Mesodermal cell (in vitro differentiated cells): ENCODE measurements at regions not wholly inside any gene's neighbourhood (a gene's known extent, or its start where the extent isn't known, plus 50 kb on each side); places are given as distances from the start of the nearest gene placed in this dataset.

Experiments
- H3K27ac ChIP-seq: 2 replicates; pipeline ENCODE4 v1.7.0; 2013; ENCODE audit warnings: mild to moderate bottlenecking, low read depth, low read length, moderate library complexity; ENCODE audit not compliant: severe bottlenecking
- H3K36me3 ChIP-seq: 2 replicates; pipeline ENCODE4 v1.7.1; 2013; ENCODE audit warnings: mild to moderate bottlenecking, low read length, moderate library complexity; ENCODE audit not compliant: control insufficient read depth, insufficient read depth
- H3K4me1 ChIP-seq: one replicate; pipeline ENCODE4 v1.7.1; 2013; ENCODE audit warnings: mild to moderate bottlenecking, low read length; ENCODE audit not compliant: insufficient read depth, control insufficient read depth, poor library complexity, severe bottlenecking
- H3K4me3 ChIP-seq: 2 replicates; pipeline ENCODE4 v1.7.0; 2013; ENCODE audit warnings: low read length, control low read depth, mild to moderate bottlenecking; ENCODE audit not compliant: insufficient read depth, poor library complexity, severe bottlenecking; ENCODE audit errors: extremely low read depth
- H3K9me3 ChIP-seq: 2 replicates; pipeline ENCODE4 v1.7.1; 2013; ENCODE audit warnings: mild to moderate bottlenecking, low read length, moderate library complexity; ENCODE audit not compliant: control insufficient read depth
- WGBS, 2 experiments: methylation state at CpG; one replicate each; pipeline ENCODE4 v1.1.5; 2013; ENCODE audit warnings: missing lambda C conversion rate in 2 of 2; ENCODE audit not compliant: insufficient coverage in 2 of 2; 5-methylcytosine and 5-hydroxymethylcytosine counted together

GRCh38 chr1:22221233-22221780, 78.4 kb upstream of the WNT4 start:
- H3K27ac ChIP-seq = no peak overlapping the region
- 87 to 88% methylated on average over 8 of the region's 8 CpGs for WGBS, 2 experiments

GRCh38 chr1:22222723-22223122, 79.8 kb upstream of the WNT4 start:
- Histone ChIP-seq H3K4me1 (no peaks in the 10 kb centered on the region), H3K9me3 (peaks cover 4% of the 10 kb centered on the region), H3K27ac (no peak overlapping the region), H3K4me3 (no peak overlapping the region), H3K36me3 (no peaks in the 10 kb centered on the region)
- WGBS, 2 experiments = 88 to 93% methylated on average over 6 to 7 of the region's 9 CpGs

More at GRCh38 chr1:22221233-22221780, 78.4 kb upstream of the WNT4 start:
- Histone ChIP-seq H3K36me3 (no peaks in the 10 kb centered on the region), H3K4me3 (no peak overlapping the region), H3K4me1 (no peaks in the 10 kb centered on the region), H3K9me3 (peaks cover 4% of the 10 kb centered on the region)

- WGBS, 2 experiments = 80 to 97% methylated on average over 6 of the region's 6 CpGs
- peaks cover 4% of the 10 kb centered on the region for H3K9me3 ChIP-seq
- no peak overlapping the region for H3K27ac ChIP-seq
- H3K4me1 ChIP-seq = no peaks in the 10 kb centered on the region
- no peaks in the 10 kb centered on the region for H3K36me3 ChIP-seq
- H3K4me3 ChIP-seq = no peak overlapping the region
Measured at GRCh38 chr1:22223176-22223575, 80.3 kb upstream of the WNT4 start.

- H3K4me3 ChIP-seq = no peak overlapping the region
- H3K4me1 ChIP-seq = peaks cover 4% of the 10 kb centered on the region
- no peaks in the 10 kb centered on the region for H3K36me3 ChIP-seq
- no peak overlapping the region for H3K27ac ChIP-seq
- H3K9me3 ChIP-seq = peaks cover 4% of the 10 kb centered on the region
- WGBS, 2 experiments = 78 to 88% methylated on average over 3 to 5 of the region's 5 CpGs
Measured at GRCh38 chr1:22224091-22224490, 81.2 kb upstream of the WNT4 start.

GRCh38 chr1:22224631-22225030, 81.7 kb upstream of the WNT4 start:
- Histone ChIP-seq H3K4me3 (no peak overlapping the region), H3K27ac (no peak overlapping the region), H3K4me1 (peaks cover 9% of the 10 kb centered on the region), H3K9me3 (peaks cover 4% of the 10 kb centered on the region), H3K36me3 (no peaks in the 10 kb centered on the region)
- WGBS, 2 experiments = 86% methylated on average over 1 of the region's 1 CpG; no CpG with 5 or more reads in 1 of the 2 experiments

- peaks cover 11% of the 10 kb centered on the region for H3K4me1 ChIP-seq
- 70 to 73% methylated on average over 9 of the region's 11 CpGs for WGBS, 2 experiments
- no peak overlapping the region for H3K4me3 ChIP-seq
- no peak overlapping the region for H3K27ac ChIP-seq
- peaks cover 4% of the 10 kb centered on the region for H3K9me3 ChIP-seq
- no peaks in the 10 kb centered on the region for H3K36me3 ChIP-seq
Measured at GRCh38 chr1:22225858-22226589, 83.1 kb upstream of the WNT4 start.

GRCh38 chr1:22228074-22228473, 85.2 kb upstream of the WNT4 start:
- Histone ChIP-seq H3K36me3 (no peaks in the 10 kb centered on the region), H3K4me3 (no peak overlapping the region), H3K27ac (no peak overlapping the region), H3K9me3 (no peaks in the 10 kb centered on the region), H3K4me1 (peaks cover 11% of the 10 kb centered on the region)
- WGBS, 2 experiments = 94 to 97% methylated on average over 8 of the region's 8 CpGs

- peaks cover 11% of the 10 kb centered on the region for H3K4me1 ChIP-seq
- no peak overlapping the region for H3K4me3 ChIP-seq
- no peaks in the 10 kb centered on the region for H3K9me3 ChIP-seq
- H3K36me3 ChIP-seq = no peaks in the 10 kb centered on the region
- 59 to 72% methylated on average over 4 to 6 of the region's 7 CpGs for WGBS, 2 experiments
- no peak overlapping the region for H3K27ac ChIP-seq
Measured at GRCh38 chr1:22228505-22228911, 85.6 kb upstream of the WNT4 start.

- Histone ChIP-seq H3K27ac (no peak overlapping the region), H3K4me3 (no peak overlapping the region)
- 61% methylated on average over 2 of the region's 2 CpGs for WGBS, 2 experiments
Measured at GRCh38 chr1:22229379-22229778, 86.5 kb upstream of the WNT4 start.

GRCh38 chr1:22231068-22231593, 88.2 kb upstream of the WNT4 start:
- Histone ChIP-seq H3K27ac (no peak overlapping the region), H3K4me1 (peaks cover 11% of the 10 kb centered on the region), H3K36me3 (no peaks in the 10 kb centered on the region), H3K4me3 (no peak overlapping the region), H3K9me3 (no peaks in the 10 kb centered on the region)
- 84 to 94% methylated on average over 2 to 3 of the region's 3 CpGs for WGBS, 2 experiments

More at GRCh38 chr1:22229379-22229778, 86.5 kb upstream of the WNT4 start:
- no peaks in the 10 kb centered on the region for H3K9me3 ChIP-seq
- H3K36me3 ChIP-seq = no peaks in the 10 kb centered on the region
- H3K4me1 ChIP-seq = peaks cover 11% of the 10 kb centered on the region
